Breast epithelium (tissue), 3 donors: ENCODE measurements at regions not wholly inside any gene's neighbourhood (a gene's known extent, or its start where the extent isn't known, plus 50 kb on each side); places are given as distances from the start of the nearest gene placed in this dataset.

ENCODE experiments used
- POLR2A ChIP-seq: fragments of 450-650 bp; IDR thresholded peaks from one replicate; pipeline ENCODE4 v1.6.1; 2016; ENCODE audit warnings: antibody characterized with exemption, mild to moderate bottlenecking, moderate library complexity
- POLR2AphosphoS5 ChIP-seq, 3 donors: sonication (generic); formaldehyde crosslinking; IDR thresholded peaks; one replicate each; pipeline ENCODE4 v1.6.1; 2017; ENCODE audit warnings: antibody characterized with exemption in 3 of 3
- TF ChIP-seq, protein P1 (sequence below), 3 donors: fragments of 450-650 bp; IDR thresholded peaks; one replicate each; pipeline ENCODE4 v1.5.1; 2016 to 2017; ENCODE audit warnings: antibody characterized with exemption in 3 of 3, mild to moderate bottlenecking in 3 of 3, moderate library complexity in 3 of 3

GRCh38 chr3:87555290-87555689 lies 278.9 kb upstream of the POU1F1 start:
- TF ChIP-seq, protein P1, sequence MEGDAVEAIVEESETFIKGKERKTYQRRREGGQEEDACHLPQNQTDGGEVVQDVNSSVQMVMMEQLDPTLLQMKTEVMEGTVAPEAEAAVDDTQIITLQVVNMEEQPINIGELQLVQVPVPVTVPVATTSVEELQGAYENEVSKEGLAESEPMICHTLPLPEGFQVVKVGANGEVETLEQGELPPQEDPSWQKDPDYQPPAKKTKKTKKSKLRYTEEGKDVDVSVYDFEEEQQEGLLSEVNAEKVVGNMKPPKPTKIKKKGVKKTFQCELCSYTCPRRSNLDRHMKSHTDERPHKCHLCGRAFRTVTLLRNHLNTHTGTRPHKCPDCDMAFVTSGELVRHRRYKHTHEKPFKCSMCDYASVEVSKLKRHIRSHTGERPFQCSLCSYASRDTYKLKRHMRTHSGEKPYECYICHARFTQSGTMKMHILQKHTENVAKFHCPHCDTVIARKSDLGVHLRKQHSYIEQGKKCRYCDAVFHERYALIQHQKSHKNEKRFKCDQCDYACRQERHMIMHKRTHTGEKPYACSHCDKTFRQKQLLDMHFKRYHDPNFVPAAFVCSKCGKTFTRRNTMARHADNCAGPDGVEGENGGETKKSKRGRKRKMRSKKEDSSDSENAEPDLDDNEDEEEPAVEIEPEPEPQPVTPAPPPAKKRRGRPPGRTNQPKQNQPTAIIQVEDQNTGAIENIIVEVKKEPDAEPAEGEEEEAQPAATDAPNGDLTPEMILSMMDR (IDR thresholded peaks at IDR 0.05) = no peak
- no peak for TF ChIP-seq POLR2A
- TF ChIP-seq POLR2AphosphoS5 (IDR thresholded peaks at IDR 0.05) = no peak
